ENCODE measurements at regions not wholly inside any gene's neighbourhood (a gene's known extent, or its start where the extent isn't known, plus 50 kb on each side); places are given as distances from the start of the nearest gene placed in this dataset.
"Not testable (repeated sequence)": the region's sequence is repeated elsewhere in the genome, so short reads cannot be mapped to it uniquely, and the experiment has no call there.

DNA sequence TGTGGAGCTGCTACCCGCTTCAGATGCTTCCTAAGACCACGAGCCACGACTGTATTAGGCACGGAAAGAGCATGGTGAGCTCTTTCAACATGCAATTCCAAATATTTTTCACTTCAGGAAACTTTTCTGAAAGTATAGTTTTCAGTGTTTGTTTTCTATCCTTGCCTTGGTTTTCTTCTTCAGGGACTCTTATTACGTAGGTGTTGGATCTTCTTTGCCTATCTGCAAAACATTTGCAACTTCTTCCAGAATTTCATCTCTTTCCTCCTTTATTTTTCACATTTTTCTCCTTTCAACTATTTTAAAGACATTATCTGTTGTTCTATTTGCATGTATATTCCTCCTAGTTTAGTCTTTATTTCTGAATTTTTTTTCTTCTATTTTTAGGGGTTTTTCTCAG is 148.9 kb upstream of the LSM14A start:
- DNase-seq (ENCODE audit: low spot score) = no peak

DNA sequence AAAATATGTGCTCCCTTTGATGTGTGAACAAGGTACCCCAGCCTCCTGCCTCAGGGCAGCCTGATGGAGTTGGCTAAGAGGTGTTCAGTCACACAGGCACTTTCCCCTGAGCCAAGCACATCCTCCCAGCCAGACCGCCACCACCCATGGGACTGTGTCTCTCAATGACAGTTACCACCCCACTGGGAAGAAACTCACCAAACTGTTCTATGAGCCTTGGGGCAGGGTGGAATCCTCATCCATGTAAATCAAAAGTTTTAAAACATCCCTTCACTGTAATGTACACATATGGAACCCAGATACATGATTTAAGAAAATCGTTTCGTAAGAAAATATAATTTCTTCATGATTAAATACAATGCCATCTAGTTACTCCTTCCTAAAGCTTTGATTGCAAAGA is 138.4 kb upstream of the LSM14A start:
- no peak for DNase-seq (ENCODE audit: low spot score)

DNA sequence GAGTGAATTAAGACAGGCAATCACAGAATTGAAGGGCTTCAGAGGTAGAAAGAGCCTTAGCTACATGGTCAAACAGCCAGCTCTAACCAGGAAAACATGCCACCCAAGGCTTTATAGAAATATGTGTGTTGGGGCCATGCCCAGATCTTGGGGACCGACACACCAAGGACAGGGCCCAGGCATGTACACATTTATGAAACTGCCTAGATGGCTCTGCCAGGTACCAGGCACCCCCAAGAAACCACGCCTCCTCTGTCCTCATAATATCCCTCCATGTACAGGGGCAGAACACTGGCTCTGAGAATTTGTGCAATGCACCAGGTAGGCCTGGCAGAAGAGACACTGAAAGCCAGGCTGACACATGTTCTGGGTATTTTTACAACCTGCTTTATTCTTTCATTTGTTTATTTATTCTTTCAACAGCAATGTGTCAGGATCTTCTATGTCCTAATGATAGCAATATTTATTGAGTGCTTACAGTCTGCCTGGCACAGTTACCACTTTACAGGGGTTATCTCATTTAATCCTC is 137.9 kb upstream of the LSM14A start:
- no peak for DNase-seq (ENCODE audit: low spot score)

GRCh38 chr19:34041925-34042521 is 130.3 kb upstream of the LSM14A start:
- DNase-seq (ENCODE audit: low spot score) = peak; percentile 62

- no peak for DNase-seq (ENCODE audit: low spot score)
Measured at GRCh38 chr19:34044021-34044420, 128.3 kb upstream of the LSM14A start.

- DNase-seq (ENCODE audit: low spot score) = no peak
Measured at GRCh38 chr19:34049944-34050343, 122.4 kb upstream of the LSM14A start.

- not testable (repeated sequence) for DNase-seq (ENCODE audit: low spot score)
Measured at GRCh38 chr19:34050430-34050829, 121.9 kb upstream of the LSM14A start.

GRCh38 chr19:34051255-34051654 is 121.0 kb upstream of the LSM14A start:
- no peak for DNase-seq (ENCODE audit: low spot score)

DNA sequence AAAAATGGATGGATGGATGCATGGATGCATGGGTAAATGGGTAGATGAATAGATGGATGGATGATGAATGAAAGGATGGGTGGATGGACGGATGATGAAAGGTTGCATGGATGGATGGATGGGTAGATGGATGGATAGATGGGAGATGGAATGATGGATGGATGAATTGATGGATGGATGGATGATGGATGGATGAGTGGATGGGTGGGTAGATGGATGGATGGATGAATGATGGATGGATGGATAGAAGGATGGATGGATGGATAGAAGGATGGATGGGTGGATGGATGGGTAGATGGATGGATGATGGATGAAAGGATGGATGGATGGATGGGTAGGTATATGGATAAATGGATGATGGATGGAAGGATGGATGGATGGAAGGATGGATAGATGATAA is 115.1 kb upstream of the LSM14A start:
- no peak for DNase-seq (ENCODE audit: low spot score)

GRCh38 chr19:34066007-34066643 is 106.2 kb upstream of the LSM14A start:
- no peak for DNase-seq (ENCODE audit: low spot score)

DNA sequence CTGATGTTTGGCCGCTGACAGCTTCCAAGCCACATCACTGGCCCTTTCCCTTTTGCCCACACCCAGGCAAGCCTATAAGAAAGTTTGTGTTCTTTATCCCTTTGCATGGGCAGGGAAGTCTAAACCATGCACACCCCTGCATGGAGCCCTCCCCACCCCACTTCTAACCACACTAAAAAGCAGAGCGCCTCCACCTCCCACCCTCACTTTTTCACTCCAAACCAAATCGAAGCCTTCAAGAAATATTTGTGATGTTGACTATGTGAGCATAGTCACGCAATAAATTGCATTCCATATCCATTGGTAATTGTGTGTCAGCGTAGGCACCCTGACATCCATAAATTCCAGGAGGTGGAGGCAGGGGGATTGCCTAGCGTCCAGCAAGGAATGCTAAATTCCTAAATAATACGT is 104.4 kb upstream of the LSM14A start:
- no peak for DNase-seq (ENCODE audit: low spot score)

DNA sequence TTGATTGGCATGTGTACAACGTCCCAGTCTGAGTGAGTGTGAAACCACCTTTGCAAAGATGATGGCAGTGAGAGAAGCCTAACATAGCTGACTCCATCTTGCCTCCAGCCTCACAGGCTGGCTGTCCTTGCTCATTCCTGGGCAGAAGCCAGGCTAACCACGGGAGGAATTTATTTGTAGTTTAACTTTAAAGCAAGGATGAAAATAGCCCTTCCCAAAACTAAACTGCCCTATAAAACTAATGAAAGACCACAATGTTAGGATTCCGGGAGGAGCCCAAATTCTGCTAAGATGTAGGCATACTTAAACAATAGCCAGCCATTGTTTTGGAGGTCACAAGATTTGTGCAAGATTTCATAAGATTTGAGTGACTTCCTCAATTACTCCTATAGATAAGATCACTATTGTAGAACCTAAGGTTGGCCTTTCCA is 96.6 kb upstream of the LSM14A start:
- DNase-seq (ENCODE audit: low spot score) = no peak

DNA sequence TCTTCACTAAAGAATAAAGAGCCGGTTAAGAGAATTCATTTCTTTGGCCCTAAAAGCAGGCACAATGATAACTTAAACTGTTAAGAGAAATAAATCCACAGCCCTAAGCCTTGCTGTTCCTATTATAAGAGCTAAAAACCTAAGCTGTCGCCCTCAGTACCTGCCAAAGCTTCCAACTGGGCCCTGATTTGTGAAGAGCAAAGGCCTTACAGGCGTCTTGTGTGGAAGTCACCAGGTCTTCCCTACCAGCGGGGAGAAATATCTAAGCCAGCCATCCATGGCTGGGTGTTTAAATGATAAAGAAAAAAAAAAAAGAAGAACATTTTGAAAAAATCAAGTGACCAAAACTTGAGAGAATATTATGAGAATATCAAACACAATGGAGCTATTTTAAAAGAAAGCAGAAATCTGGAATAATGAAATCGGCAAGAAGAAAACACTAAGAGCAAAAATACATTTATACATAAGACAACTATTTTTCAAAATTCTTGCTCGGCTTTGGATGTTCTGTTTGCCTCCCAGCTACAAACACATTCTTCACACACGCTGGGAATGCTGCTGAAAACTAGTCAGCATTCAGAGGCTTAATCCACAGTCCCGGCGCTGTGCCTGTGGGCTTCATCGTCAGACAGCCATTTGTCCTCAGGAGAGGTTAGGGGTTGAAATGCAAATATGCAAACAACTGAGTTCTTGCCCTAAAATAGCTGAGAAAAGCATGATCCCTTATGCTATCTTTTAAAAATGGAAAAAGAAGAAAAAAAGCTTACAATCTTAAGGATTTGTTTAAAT is 89.8 kb upstream of the LSM14A start:
- DNase-seq (ENCODE audit: low spot score) = no peak

GRCh38 chr19:34084396-34085145 is 87.7 kb upstream of the LSM14A start:
- no peak for DNase-seq (ENCODE audit: low spot score)

- no peak for DNase-seq (ENCODE audit: low spot score)
Measured at GRCh38 chr19:34085336-34085735, 87.0 kb upstream of the LSM14A start.

DNA sequence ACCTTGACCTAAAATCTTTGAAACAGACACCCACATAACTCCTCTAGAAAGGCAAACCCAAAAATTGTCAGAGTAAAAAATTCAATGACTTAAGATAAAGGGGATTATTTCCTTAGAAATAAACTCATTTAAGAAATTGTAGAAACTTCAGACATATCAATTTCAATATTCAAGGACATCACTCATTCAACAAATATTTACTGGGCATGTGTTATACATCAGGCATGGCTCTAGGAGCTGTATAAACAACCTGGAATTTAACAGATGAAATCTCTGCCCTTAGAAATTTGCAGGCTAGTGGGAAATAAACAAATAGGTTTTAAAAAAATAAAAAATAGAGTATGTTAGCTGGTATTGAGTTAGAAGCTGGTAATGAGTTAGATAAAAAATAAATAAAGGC is 84.0 kb upstream of the LSM14A start:
- no peak for DNase-seq (ENCODE audit: low spot score)

DNA sequence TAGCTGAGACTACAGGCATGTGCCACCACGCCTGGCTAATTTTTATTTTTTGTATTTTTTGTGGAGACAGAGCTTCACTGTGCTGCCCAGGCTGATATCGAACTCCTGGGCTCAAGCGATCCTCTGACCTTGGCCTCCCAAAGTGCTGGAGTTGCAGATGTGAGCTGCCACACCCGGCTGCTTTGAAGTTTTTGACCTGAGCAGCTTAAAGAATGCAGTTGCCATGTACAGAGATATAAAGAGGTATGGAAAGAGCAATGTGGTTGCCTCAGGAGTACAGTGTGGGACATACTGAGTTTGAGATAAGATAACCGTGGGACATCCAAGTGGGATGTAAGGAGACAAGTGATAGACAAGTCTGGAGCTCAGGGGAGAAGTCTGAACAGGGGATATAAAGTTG is 82.7 kb upstream of the LSM14A start:
- no peak for DNase-seq (ENCODE audit: low spot score)

DNA sequence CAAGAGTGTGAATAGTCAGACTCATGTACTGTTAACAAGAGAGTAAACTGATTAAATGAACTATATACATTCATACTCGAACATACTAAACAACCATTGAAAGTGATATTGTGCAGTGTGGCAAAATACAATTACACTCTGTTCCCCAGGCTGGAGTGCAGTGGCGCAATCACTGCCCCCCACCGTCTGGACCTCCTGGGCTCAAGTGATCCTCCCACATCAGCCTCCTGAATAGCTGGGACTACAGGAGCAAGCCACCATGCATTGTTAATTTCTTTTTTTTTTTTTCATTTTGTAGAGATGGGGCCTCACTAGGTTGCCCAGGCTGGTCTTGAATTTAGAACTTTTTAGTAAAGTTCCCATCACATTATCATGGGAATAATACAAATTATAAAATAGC is 77.3 kb upstream of the LSM14A start:
- no peak for DNase-seq (ENCODE audit: low spot score)

DNA sequence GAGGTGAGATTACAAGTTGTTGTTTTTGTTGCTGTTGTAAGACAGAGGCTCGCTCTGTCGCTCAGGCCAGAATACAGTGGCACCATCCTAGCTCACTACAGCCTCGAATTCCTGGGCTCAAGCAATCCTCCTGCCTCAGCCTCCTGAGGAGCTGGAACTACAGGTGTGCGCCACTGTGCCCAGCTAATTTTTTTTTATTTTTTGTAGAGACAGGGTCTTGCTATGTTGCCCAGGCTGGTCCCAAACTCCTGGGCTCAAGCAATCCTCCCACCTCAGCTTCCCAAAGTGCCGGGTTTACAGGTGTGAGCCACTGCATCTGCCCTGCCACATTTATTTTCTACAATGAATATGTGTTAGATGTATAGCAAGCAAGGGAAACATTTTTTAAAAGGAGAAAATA is 76.9 kb upstream of the LSM14A start:
- DNase-seq (ENCODE audit: low spot score) = not testable (repeated sequence)

- DNase-seq (ENCODE audit: low spot score) = no peak
Measured at GRCh38 chr19:34096020-34096915, 76.0 kb upstream of the LSM14A start.

- DNase-seq (ENCODE audit: low spot score) = no peak
Measured at GRCh38 chr19:34104096-34104495, 68.2 kb upstream of the LSM14A start.

Data from ureter (tissue), 1 donor.